HCT116 (cell line): ENCODE measurements at regions not wholly inside any gene's neighbourhood (a gene's known extent, or its start where the extent isn't known, plus 50 kb on each side); places are given as distances from the start of the nearest gene placed in this dataset.

Experiments
- ATAC-seq: fragments of 200-7000 bp; cut with Tn5 transposase; 2 replicates; pipeline ENCODE4 v1.9.1; 2020; ENCODE audit warnings: mild to moderate bottlenecking, moderate library complexity
- BruUV-seq: library from RNA; stranded (reverse); fragments of 400-500 nt; replicated peaks from 2 replicates; lab custom pipeline; 2021; lab: Mats Ljungman, UMichigan
- CTCF ChIA-PET: fragments of 300-600 bp; sonication (Branson Sonifier 250); formaldehyde crosslinking; loops from one replicate; lab custom pipeline; 2021; ENCODE audit warnings: antibody characterized with exemption; lab: Charles Lee
- POLR2A ChIA-PET: fragments of 300-600, 350-600 bp; sonication (Branson Sonifier 250); formaldehyde crosslinking; loops from one replicate; lab custom pipeline; 2021; ENCODE audit warnings: antibody characterized with exemption; lab: Charles Lee
- RAD21 ChIA-PET, 2 experiments: fragments of 300-600 bp; sonication (Branson Sonifier 250); formaldehyde crosslinking; loops; one replicate each; lab custom pipeline; 2023; ENCODE audit warnings: low total read pairs in 2 of 2; ENCODE audit not compliant: uncharacterized antibody in 2 of 2, unreplicated experiment in 2 of 2, low non-redundant PET in 1 of 2; lab: Charles Lee
- DNase-seq: peaks from one replicate; pipeline ENCODE4 v3.0.0-alpha.2; 2010; ENCODE audit warnings: low read depth, low spot score
- H2AFZ ChIP-seq: fragments of 200-600 bp; shearing (Covaris generic), sonication (generic); 2 replicates; pipeline ENCODE4 v1.6.1; 2017; ENCODE audit warnings: low read depth, mixed run types, mixed read lengths, antibody characterized with exemption, low read length; ENCODE audit not compliant: poor library complexity, severe bottlenecking
- H3K27ac ChIP-seq: 2 replicates; pipeline ENCODE4 v1.5.1; 2012; ENCODE audit warnings: low read depth, low read length
- H3K27me3 ChIP-seq: fragments of 200-600 bp; sonication (generic); 2 replicates; pipeline ENCODE4 v1.6.1; 2016; ENCODE audit warnings: mixed run types, low read length, mixed read lengths; ENCODE audit not compliant: insufficient read depth
- H3K36me3 ChIP-seq, 2 experiments: fragments of 200-500 bp in 1 of 2; fragments of 200-600 bp in 1 of 2; sonication (Bioruptor generic) in 1 of 2; sonication (generic) in 1 of 2; 2 replicates each; pipeline versions ENCODE4 v1.5.1 to v1.6.1; 2014 to 2016; ENCODE audit warnings: low read length in 2 of 2, inconsistent platforms in 1 of 2, mixed read lengths in 1 of 2, mixed run types in 1 of 2; ENCODE audit not compliant: insufficient read depth in 2 of 2, control insufficient read depth in 1 of 2
- H3K4me1 ChIP-seq, 2 experiments: fragments of 200-600 bp in 1 of 2; sonication (generic) in 1 of 2; 2 replicates each; pipeline versions ENCODE4 v1.5.1 to v1.6.1; 2012 to 2017; ENCODE audit warnings: low read length in 2 of 2, inconsistent platforms in 1 of 2, mild to moderate bottlenecking in 1 of 2, mixed read lengths in 1 of 2, mixed run types in 1 of 2, moderate library complexity in 1 of 2; ENCODE audit not compliant: insufficient read depth in 2 of 2, control insufficient read depth in 1 of 2
- H3K4me2 ChIP-seq: fragments of 200-600 bp; sonication (generic); 2 replicates; pipeline ENCODE4 v1.6.1; 2017; ENCODE audit warnings: mixed run types, low read length, mixed read lengths
- H3K4me3 ChIP-seq, 2 experiments: fragments of 200-600 bp in 1 of 2; sonication (generic) in 1 of 2; replicated peaks in 1 of 2; 2 replicates each; pipeline ENCODE4 v1.5.1; 2011 to 2016; ENCODE audit warnings: low read length in 2 of 2, control low read depth in 1 of 2, low read depth in 1 of 2, mild to moderate bottlenecking in 1 of 2, mixed read lengths in 1 of 2, mixed run types in 1 of 2
- H3K79me2 ChIP-seq: fragments of 200-600 bp; sonication (generic); 2 replicates; pipeline ENCODE4 v1.6.1; 2017; ENCODE audit warnings: mild to moderate bottlenecking, mixed run types, low read length, moderate library complexity, mixed read lengths; ENCODE audit not compliant: insufficient read depth
- H3K9ac ChIP-seq: fragments of 200-600 bp; sonication (generic); 2 replicates; pipeline ENCODE4 v1.6.1; 2016; ENCODE audit warnings: low read length, mixed read lengths
- H3K9me2 ChIP-seq: fragments of 200-600 bp; sonication (generic), shearing (Covaris generic); 2 replicates; pipeline ENCODE4 v1.6.1; 2017; ENCODE audit warnings: mixed run types, mild to moderate bottlenecking, moderate library complexity; ENCODE audit not compliant: insufficient read depth
- H3K9me3 ChIP-seq, 2 experiments: fragments of 200-500 bp in 1 of 2; fragments of 200-600 bp in 1 of 2; sonication (Bioruptor generic) in 1 of 2; sonication (generic) in 1 of 2; 2 replicates each; pipeline ENCODE4 v1.6.1; 2014 to 2017; ENCODE audit warnings: low read length in 2 of 2, mixed read lengths in 2 of 2, inconsistent platforms in 1 of 2, low read depth in 1 of 2, mild to moderate bottlenecking in 1 of 2, mixed run types in 1 of 2, moderate library complexity in 1 of 2; ENCODE audit not compliant: control insufficient read depth in 1 of 2, insufficient read depth in 1 of 2
- H4K20me1 ChIP-seq: fragments of 200-600 bp; sonication (generic), shearing (Covaris generic); 2 replicates; pipeline ENCODE4 v1.6.1; 2017; ENCODE audit warnings: mixed run types, mild to moderate bottlenecking, moderate library complexity; ENCODE audit not compliant: insufficient read depth
- ATF3 ChIP-seq: IDR thresholded peaks from 2 replicates; pipeline ENCODE4 v1.6.1; 2012
- EZH2 ChIP-seq: fragments of 200-600 bp; sonication (generic); IDR thresholded peaks from 2 replicates; pipeline ENCODE4 v1.6.1; 2017; ENCODE audit warnings: antibody characterized with exemption, mixed run types
- FOSL1 ChIP-seq: IDR thresholded peaks from 2 replicates; pipeline ENCODE4 v1.6.1; 2012; ENCODE audit warnings: low read depth
- POLR2A ChIP-seq: IDR thresholded peaks from 2 replicates; pipeline ENCODE4 v1.7.0; 2011; ENCODE audit warnings: borderline replicate concordance; ENCODE audit not compliant: insufficient read depth, insufficient read length; ENCODE audit errors: extremely low read depth
- POLR2AphosphoS5 ChIP-seq: IDR thresholded peaks from 2 replicates; pipeline ENCODE4 v1.6.1; 2011; ENCODE audit warnings: mild to moderate bottlenecking, low read depth, low read length, moderate library complexity
- RAD21 ChIP-seq: IDR thresholded peaks from 2 replicates; pipeline ENCODE4 v1.6.1; 2012; ENCODE audit warnings: low read depth, mild to moderate bottlenecking
- YY1 ChIP-seq: IDR thresholded peaks from 2 replicates; pipeline ENCODE4 v1.6.1; 2011; ENCODE audit warnings: low read length, low read depth, moderate library complexity, mild to moderate bottlenecking; ENCODE audit not compliant: insufficient replicate concordance; ENCODE audit errors: extremely low read depth
- ZFX ChIP-seq: fragments of 450-650 bp; IDR thresholded peaks from 2 replicates; pipeline ENCODE4 v1.6.1; 2017
- intact Hi-C: fragments of 100-400 bp; cut with micrococcal nuclease; formaldehyde crosslinking; loops from 2 replicates; pipeline ENCODE4 v1.10.0; 2022

GRCh38 chr16:87033541-87034300 is 283.5 kb downstream of the C16orf95 start:
- no TSS peak for BruUV-seq
- H3K27ac ChIP-seq = no peak overlapping the region
- RAD21 ChIA-PET = no interaction called here
- TF ChIP-seq ZFX (no peak), RAD21 (no peak), YY1 (no peak), POLR2A (no peak), EZH2 (no peak), POLR2AphosphoS5 (no peak), ATF3 (no peak)
- no peaks in the 10 kb centered on the region for H3K4me1 ChIP-seq
- CTCF ChIA-PET = no interaction called here
- no peaks in the 10 kb centered on the region for H3K79me2 ChIP-seq
- DNase-seq = no peak
- no peak overlapping the region for H3K4me2 ChIP-seq
- H3K9me3 ChIP-seq = no peaks in the 10 kb centered on the region
- H3K27me3 ChIP-seq = peaks cover 4% of the 10 kb centered on the region
- no peak overlapping the region for H3K9ac ChIP-seq
- ATAC-seq = no peak
- intact Hi-C loops = no loop called here
- H4K20me1 ChIP-seq = no peaks in the 10 kb centered on the region
- no peak overlapping the region for H3K4me3 ChIP-seq
- no peaks in the 10 kb centered on the region for H3K36me3 ChIP-seq
- POLR2A ChIA-PET = no interaction called here
- H2AFZ ChIP-seq = no peak overlapping the region
- H3K9me2 ChIP-seq = no peaks in the 10 kb centered on the region

- TF ChIP-seq ATF3 (no peak), FOSL1 (no peak)
- no peak overlapping the region for H3K27ac ChIP-seq
- ChIA-PET RAD21 (no interaction called here), POLR2A (no interaction called here), CTCF (no interaction called here)
- no peaks in the 10 kb centered on the region for H3K36me3 ChIP-seq
- peaks cover 10% of the 10 kb centered on the region for H3K27me3 ChIP-seq
- no TSS peak for BruUV-seq
- no peaks in the 10 kb centered on the region for H3K79me2 ChIP-seq
- H3K9me3 ChIP-seq = no peaks in the 10 kb centered on the region
- H3K9ac ChIP-seq = no peak overlapping the region
- no peaks in the 10 kb centered on the region for H3K4me1 ChIP-seq
- no peaks in the 10 kb centered on the region for H4K20me1 ChIP-seq
- no peak for DNase-seq
- intact Hi-C loops = no loop called here
- no peak overlapping the region for H2AFZ ChIP-seq
- H3K4me2 ChIP-seq = no peak overlapping the region
- no peak for ATAC-seq
- no peaks in the 10 kb centered on the region for H3K9me2 ChIP-seq
- H3K4me3 ChIP-seq = no peak overlapping the region
These were observed 282.9 kb downstream of the C16orf95 start for GRCh38 chr16:87034317-87034716.
